Neural progenitor cell (in vitro differentiated cells): ENCODE measurements at regions not wholly inside any gene's neighbourhood (a gene's known extent, or its start where the extent isn't known, plus 50 kb on each side); places are given as distances from the start of the nearest gene placed in this dataset.

ENCODE experiments used
- DNase-seq: peaks from one replicate; pipeline ENCODE4 v3.0.0-alpha.2; 2016; ENCODE audit warnings: low spot score
- H2AFZ ChIP-seq: fragments of 200-600 bp; sonication (generic); replicated peaks from 2 replicates; pipeline ENCODE4 v1.6.1; 2016; ENCODE audit warnings: antibody characterized with exemption
- H3F3A ChIP-seq: fragments of 200-600 bp; sonication (generic); 2 replicates; pipeline ENCODE4 v1.6.1; 2016; ENCODE audit warnings: antibody characterized with exemption, low read depth
- H3K27ac ChIP-seq: fragments of 200-600 bp; sonication (generic); 2 replicates; pipeline ENCODE4 v1.5.1; 2016; ENCODE audit warnings: mild to moderate bottlenecking
- H3K27me3 ChIP-seq: fragments of 200-600 bp; sonication (generic); 2 replicates; pipeline ENCODE4 v1.6.1; 2016; ENCODE audit warnings: mild to moderate bottlenecking, moderate library complexity
- H3K36me3 ChIP-seq: fragments of 200-600 bp; sonication (generic); 2 replicates; pipeline ENCODE4 v1.5.1; 2016
- H3K4me1 ChIP-seq: fragments of 200-600 bp; sonication (generic); 2 replicates; pipeline ENCODE4 v1.6.1; 2016; ENCODE audit warnings: mixed run types
- H3K4me2 ChIP-seq: fragments of 200-600 bp; sonication (generic); 2 replicates; pipeline ENCODE4 v1.6.1; 2016
- H3K4me3 ChIP-seq: fragments of 200-600 bp; sonication (generic); 2 replicates; pipeline ENCODE4 v1.5.1; 2016
- H3K79me2 ChIP-seq: fragments of 200-600 bp; sonication (generic); 2 replicates; pipeline ENCODE4 v1.6.1; 2016; ENCODE audit warnings: low read depth
- H3K9ac ChIP-seq: fragments of 200-600 bp; sonication (generic); 2 replicates; pipeline ENCODE4 v1.6.1; 2016
- H3K9me3 ChIP-seq: fragments of 200-600 bp; sonication (generic); 2 replicates; pipeline ENCODE4 v1.5.1; 2016; ENCODE audit warnings: low read depth
- H4K20me1 ChIP-seq: fragments of 200-600 bp; sonication (generic); 2 replicates; pipeline ENCODE4 v1.6.1; 2016; ENCODE audit warnings: low read depth
- H3K27ac Mint-ChIP-seq: 3 replicates; pipeline ENCODE4 v1.8.0; 2021; ENCODE audit warnings: mixed read lengths
- H3K27me3 Mint-ChIP-seq: 2 replicates; pipeline ENCODE4 v1.8.0; 2022; ENCODE audit warnings: low read depth, mild to moderate bottlenecking, inconsistent platforms, moderate library complexity, mixed read lengths; ENCODE audit not compliant: insufficient read depth
- H3K36me3 Mint-ChIP-seq: 3 replicates; pipeline ENCODE4 v1.8.0; 2021; ENCODE audit warnings: mixed read lengths
- H3K4me1 Mint-ChIP-seq: 3 replicates; pipeline ENCODE4 v1.8.0; 2021; ENCODE audit warnings: mixed read lengths
- H3K4me3 Mint-ChIP-seq: 3 replicates; pipeline ENCODE4 v1.8.0; 2021; ENCODE audit warnings: mild to moderate bottlenecking, moderate library complexity, mixed read lengths
- H3K9me3 Mint-ChIP-seq: 3 replicates; pipeline ENCODE4 v1.8.0; 2020; ENCODE audit warnings: mixed read lengths
- EZH2 ChIP-seq: fragments of 200-600 bp; sonication (generic); IDR thresholded peaks from 2 replicates; pipeline ENCODE4 v1.6.1; 2017; ENCODE audit warnings: antibody characterized with exemption, mild to moderate bottlenecking, moderate library complexity
- EZH2phosphoT487 ChIP-seq: fragments of 200-600 bp; sonication (generic); IDR thresholded peaks from 2 replicates; pipeline ENCODE4 v1.6.1; 2017; ENCODE audit warnings: antibody characterized with exemption
- TF ChIP-seq, protein P1 (sequence below): fragments of 200-600 bp; sonication (generic); IDR thresholded peaks from 2 replicates; pipeline ENCODE4 v1.5.1; 2017; ENCODE audit warnings: antibody characterized with exemption, mild to moderate bottlenecking

DNA sequence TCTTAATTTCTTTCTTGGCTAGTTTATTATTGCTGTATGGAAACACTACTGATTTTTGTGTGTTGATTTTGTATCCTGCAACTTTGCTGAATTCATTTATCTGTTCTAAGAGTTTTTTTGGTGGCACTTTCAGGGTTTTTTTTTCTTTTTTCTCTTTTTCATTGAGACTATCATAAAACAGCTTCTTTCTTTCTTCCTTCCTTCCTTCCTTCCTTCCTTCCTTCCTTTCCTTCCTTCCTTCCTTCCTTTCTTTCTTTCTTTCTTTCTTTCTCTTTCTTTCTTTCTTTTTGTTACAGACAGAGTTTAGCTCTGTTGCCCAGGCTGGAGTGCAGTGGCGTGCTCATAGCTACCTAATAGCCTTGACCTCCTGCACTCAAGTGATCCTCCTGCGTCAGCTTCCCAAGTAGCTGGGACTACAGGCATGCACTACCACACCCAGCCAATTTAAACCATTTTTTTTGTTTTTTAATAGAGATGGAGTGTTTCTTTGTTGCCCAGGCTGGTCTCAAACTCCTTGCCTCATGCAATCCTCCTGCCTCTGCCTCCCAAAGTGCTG is 72.3 kb downstream of the ZNF503 start:
- Histone ChIP-seq H3K79me2 (no peaks in the 10 kb centered on the region), H3K9me3 (no peaks in the 10 kb centered on the region), H3K27me3 (no peaks in the 10 kb centered on the region), H3F3A (no peaks in the 10 kb centered on the region), H2AFZ (no peak overlapping the region), H3K27ac (no peak overlapping the region), H4K20me1 (no peaks in the 10 kb centered on the region), H3K4me2 (no peak overlapping the region), H3K36me3 (no peaks in the 10 kb centered on the region), H3K4me3 (no peak overlapping the region), H3K4me1 (no peaks in the 10 kb centered on the region), H3K9ac (no peak overlapping the region)
- no peak for DNase-seq
- H3K9me3 Mint-ChIP-seq = peaks cover 7% of the 10 kb centered on the region
- H3K36me3 Mint-ChIP-seq = peaks cover under 1% of the 10 kb centered on the region
- H3K4me1 Mint-ChIP-seq = no peaks in the 10 kb centered on the region
- no peak overlapping the region for H3K4me3 Mint-ChIP-seq
- H3K27ac Mint-ChIP-seq = no peak overlapping the region
- peaks cover 6% of the 10 kb centered on the region for H3K27me3 Mint-ChIP-seq
- TF ChIP-seq, protein P1, sequence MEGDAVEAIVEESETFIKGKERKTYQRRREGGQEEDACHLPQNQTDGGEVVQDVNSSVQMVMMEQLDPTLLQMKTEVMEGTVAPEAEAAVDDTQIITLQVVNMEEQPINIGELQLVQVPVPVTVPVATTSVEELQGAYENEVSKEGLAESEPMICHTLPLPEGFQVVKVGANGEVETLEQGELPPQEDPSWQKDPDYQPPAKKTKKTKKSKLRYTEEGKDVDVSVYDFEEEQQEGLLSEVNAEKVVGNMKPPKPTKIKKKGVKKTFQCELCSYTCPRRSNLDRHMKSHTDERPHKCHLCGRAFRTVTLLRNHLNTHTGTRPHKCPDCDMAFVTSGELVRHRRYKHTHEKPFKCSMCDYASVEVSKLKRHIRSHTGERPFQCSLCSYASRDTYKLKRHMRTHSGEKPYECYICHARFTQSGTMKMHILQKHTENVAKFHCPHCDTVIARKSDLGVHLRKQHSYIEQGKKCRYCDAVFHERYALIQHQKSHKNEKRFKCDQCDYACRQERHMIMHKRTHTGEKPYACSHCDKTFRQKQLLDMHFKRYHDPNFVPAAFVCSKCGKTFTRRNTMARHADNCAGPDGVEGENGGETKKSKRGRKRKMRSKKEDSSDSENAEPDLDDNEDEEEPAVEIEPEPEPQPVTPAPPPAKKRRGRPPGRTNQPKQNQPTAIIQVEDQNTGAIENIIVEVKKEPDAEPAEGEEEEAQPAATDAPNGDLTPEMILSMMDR = no peak
- TF ChIP-seq EZH2 (no peak), EZH2phosphoT487 (no peak)

GRCh38 chr10:75326306-75326705 is 75.3 kb downstream of the ZNF503 start:
- no peak overlapping the region for H3K27ac Mint-ChIP-seq
- no peak for DNase-seq
- Histone ChIP-seq H3K4me1 (no peaks in the 10 kb centered on the region), H3K4me2 (no peak overlapping the region), H3K4me3 (no peak overlapping the region), H4K20me1 (no peaks in the 10 kb centered on the region), H3K36me3 (no peaks in the 10 kb centered on the region), H3K27ac (no peak overlapping the region), H3K9me3 (no peaks in the 10 kb centered on the region), H3K27me3 (no peaks in the 10 kb centered on the region), H3F3A (no peaks in the 10 kb centered on the region), H3K79me2 (no peaks in the 10 kb centered on the region), H2AFZ (no peak overlapping the region), H3K9ac (no peak overlapping the region)
- TF ChIP-seq, protein P1 = no peak
- no peak for TF ChIP-seq EZH2phosphoT487
- TF ChIP-seq EZH2 = no peak
- no peaks in the 10 kb centered on the region for H3K36me3 Mint-ChIP-seq
- no peaks in the 10 kb centered on the region for H3K4me1 Mint-ChIP-seq
- H3K9me3 Mint-ChIP-seq = no peaks in the 10 kb centered on the region
- peaks cover 2% of the 10 kb centered on the region for H3K27me3 Mint-ChIP-seq
- no peak overlapping the region for H3K4me3 Mint-ChIP-seq

DNA sequence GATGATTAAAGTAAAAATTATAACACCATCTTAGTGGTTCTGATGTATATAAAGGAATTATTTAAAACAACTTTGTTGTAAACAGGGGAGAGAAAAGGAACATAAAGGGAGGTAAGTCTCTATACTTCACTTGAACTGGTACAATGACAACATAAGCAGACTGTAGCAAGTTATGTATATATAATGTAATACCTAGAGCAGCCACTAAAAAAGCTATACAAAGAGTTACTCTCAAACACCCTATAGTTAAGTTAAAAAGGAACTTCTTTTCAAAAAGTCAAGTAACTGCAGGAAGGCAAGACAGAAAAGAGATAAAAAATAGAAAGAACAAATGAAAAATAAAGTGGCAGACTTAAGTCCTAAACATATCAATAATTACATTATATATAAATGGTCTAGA is 82.3 kb downstream of the ZNF503 start:
- H3K27ac ChIP-seq = no peak overlapping the region
- H3K4me2 ChIP-seq = no peak overlapping the region
- H3K9me3 Mint-ChIP-seq = peaks cover 13% of the 10 kb centered on the region
- no peaks in the 10 kb centered on the region for H3K9me3 ChIP-seq
- no peak for TF ChIP-seq EZH2
- no peaks in the 10 kb centered on the region for H3K4me1 ChIP-seq
- H3K27me3 Mint-ChIP-seq = peaks cover 2% of the 10 kb centered on the region
- DNase-seq = no peak
- H3K27ac Mint-ChIP-seq = no peak overlapping the region
- H3K27me3 ChIP-seq = no peaks in the 10 kb centered on the region
- H3K4me3 ChIP-seq = no peak overlapping the region
- no peak overlapping the region for H3K4me3 Mint-ChIP-seq
- H3F3A ChIP-seq = no peaks in the 10 kb centered on the region
- H2AFZ ChIP-seq = no peak overlapping the region
- no peak overlapping the region for H3K9ac ChIP-seq
- H3K36me3 ChIP-seq = no peaks in the 10 kb centered on the region
- H4K20me1 ChIP-seq = no peaks in the 10 kb centered on the region
- no peaks in the 10 kb centered on the region for H3K36me3 Mint-ChIP-seq
- H3K4me1 Mint-ChIP-seq = no peaks in the 10 kb centered on the region
- H3K79me2 ChIP-seq = no peaks in the 10 kb centered on the region

GRCh38 chr10:75314570-75314969 is 78.8 kb upstream of the COMTD1 start:
- Histone ChIP-seq H3K4me2 (no peak overlapping the region), H3F3A (no peaks in the 10 kb centered on the region), H3K27me3 (no peaks in the 10 kb centered on the region), H3K9ac (no peak overlapping the region), H3K4me3 (no peak overlapping the region), H3K27ac (no peak overlapping the region), H3K4me1 (no peaks in the 10 kb centered on the region), H4K20me1 (no peaks in the 10 kb centered on the region), H2AFZ (no peak overlapping the region), H3K79me2 (no peaks in the 10 kb centered on the region), H3K9me3 (no peaks in the 10 kb centered on the region), H3K36me3 (no peaks in the 10 kb centered on the region)
- Mint-ChIP-seq H3K9me3 (peaks cover 26% of the 10 kb centered on the region), H3K27me3 (no peaks in the 10 kb centered on the region), H3K4me3 (no peak overlapping the region), H3K27ac (no peak overlapping the region), H3K4me1 (no peaks in the 10 kb centered on the region), H3K36me3 (no peaks in the 10 kb centered on the region)
- no peak for DNase-seq
- TF ChIP-seq EZH2 (no peak), EZH2phosphoT487 (no peak)
- TF ChIP-seq, protein P1 = no peak
